T-helper 1 cell treated with Interleukin-12 subunit alpha and Interleukin-12 subunit beta and Interleukin-4 antibody, amounts not matched to agents 30 μg/mL and 1 μg/mL, for 36 hours (primary cell): ENCODE measurements at regions not wholly inside any gene's neighbourhood (a gene's known extent, or its start where the extent isn't known, plus 50 kb on each side); places are given as distances from the start of the nearest gene placed in this dataset.

Experiments used
- H3K27ac Mint-ChIP-seq: one replicate; pipeline ENCODE4 v1.8.0; 2021; ENCODE audit warnings: mild to moderate bottlenecking, mixed read lengths
- H3K27me3 Mint-ChIP-seq: one replicate; pipeline ENCODE4 v1.8.0; 2021; ENCODE audit warnings: low read depth, mixed read lengths
- H3K36me3 Mint-ChIP-seq: one replicate; pipeline ENCODE4 v1.8.0; 2021; ENCODE audit warnings: low read depth, mixed read lengths
- H3K4me1 Mint-ChIP-seq: one replicate; pipeline ENCODE4 v1.8.0; 2021; ENCODE audit warnings: low read depth, mixed read lengths
- H3K4me3 Mint-ChIP-seq: one replicate; pipeline ENCODE4 v1.8.0; 2021; ENCODE audit warnings: mild to moderate bottlenecking, moderate library complexity, mixed read lengths
- H3K9me3 Mint-ChIP-seq: one replicate; pipeline ENCODE4 v1.8.0; 2021; ENCODE audit warnings: mixed read lengths

- H3K27me3 Mint-ChIP-seq = no peaks in the 10 kb centered on the region
- H3K4me1 Mint-ChIP-seq = no peaks in the 10 kb centered on the region
- no peaks in the 10 kb centered on the region for H3K9me3 Mint-ChIP-seq
- no peaks in the 10 kb centered on the region for H3K36me3 Mint-ChIP-seq
- no peak overlapping the region for H3K27ac Mint-ChIP-seq
- no peak overlapping the region for H3K4me3 Mint-ChIP-seq
These were observed 83.4 kb upstream of the MGMT start for GRCh38 chr10:129383651-129384050.

GRCh38 chr10:129385600-129385999 is 81.4 kb upstream of the MGMT start:
- Mint-ChIP-seq H3K4me3 (no peak overlapping the region), H3K4me1 (no peaks in the 10 kb centered on the region), H3K27ac (no peak overlapping the region), H3K9me3 (no peaks in the 10 kb centered on the region), H3K36me3 (no peaks in the 10 kb centered on the region), H3K27me3 (no peaks in the 10 kb centered on the region)

GRCh38 chr10:129386415-129387257 is 80.4 kb upstream of the MGMT start:
- Mint-ChIP-seq H3K4me1 (no peaks in the 10 kb centered on the region), H3K27me3 (no peaks in the 10 kb centered on the region), H3K27ac (no peak overlapping the region), H3K4me3 (no peak overlapping the region), H3K36me3 (no peaks in the 10 kb centered on the region), H3K9me3 (no peaks in the 10 kb centered on the region)

- no peaks in the 10 kb centered on the region for H3K27me3 Mint-ChIP-seq
- no peaks in the 10 kb centered on the region for H3K9me3 Mint-ChIP-seq
- H3K27ac Mint-ChIP-seq = no peak overlapping the region
- no peaks in the 10 kb centered on the region for H3K36me3 Mint-ChIP-seq
- no peak overlapping the region for H3K4me3 Mint-ChIP-seq
- H3K4me1 Mint-ChIP-seq = no peaks in the 10 kb centered on the region
These were observed 79.8 kb upstream of the MGMT start for GRCh38 chr10:129387258-129387525.

GRCh38 chr10:129388435-129388834 is 78.6 kb upstream of the MGMT start:
- H3K4me3 Mint-ChIP-seq = no peak overlapping the region
- H3K36me3 Mint-ChIP-seq = no peaks in the 10 kb centered on the region
- H3K9me3 Mint-ChIP-seq = no peaks in the 10 kb centered on the region
- no peaks in the 10 kb centered on the region for H3K27me3 Mint-ChIP-seq
- H3K4me1 Mint-ChIP-seq = no peaks in the 10 kb centered on the region
- H3K27ac Mint-ChIP-seq = no peak overlapping the region

GRCh38 chr10:129389194-129389593 is 77.8 kb upstream of the MGMT start:
- Mint-ChIP-seq H3K27ac (no peak overlapping the region), H3K36me3 (no peaks in the 10 kb centered on the region), H3K27me3 (no peaks in the 10 kb centered on the region)

GRCh38 chr10:129390147-129390546 is 76.9 kb upstream of the MGMT start:
- Mint-ChIP-seq H3K27ac (no peak overlapping the region), H3K36me3 (no peaks in the 10 kb centered on the region), H3K4me1 (no peaks in the 10 kb centered on the region), H3K27me3 (no peaks in the 10 kb centered on the region), H3K9me3 (no peaks in the 10 kb centered on the region), H3K4me3 (no peak overlapping the region)

More at GRCh38 chr10:129389194-129389593, 77.8 kb upstream of the MGMT start:
- no peak overlapping the region for H3K4me3 Mint-ChIP-seq
- no peaks in the 10 kb centered on the region for H3K9me3 Mint-ChIP-seq
- no peaks in the 10 kb centered on the region for H3K4me1 Mint-ChIP-seq

- no peak overlapping the region for H3K4me3 Mint-ChIP-seq
- no peaks in the 10 kb centered on the region for H3K27me3 Mint-ChIP-seq
- H3K9me3 Mint-ChIP-seq = no peaks in the 10 kb centered on the region
- no peaks in the 10 kb centered on the region for H3K4me1 Mint-ChIP-seq
- no peaks in the 10 kb centered on the region for H3K36me3 Mint-ChIP-seq
- H3K27ac Mint-ChIP-seq = no peak overlapping the region
These were observed 76.3 kb upstream of the MGMT start for GRCh38 chr10:129390726-129391125.

GRCh38 chr10:129391464-129391863 is 75.6 kb upstream of the MGMT start:
- Mint-ChIP-seq H3K9me3 (no peaks in the 10 kb centered on the region), H3K27ac (no peak overlapping the region), H3K36me3 (no peaks in the 10 kb centered on the region), H3K4me3 (no peak overlapping the region), H3K4me1 (no peaks in the 10 kb centered on the region), H3K27me3 (no peaks in the 10 kb centered on the region)

- H3K36me3 Mint-ChIP-seq = no peaks in the 10 kb centered on the region
- H3K27ac Mint-ChIP-seq = no peak overlapping the region
- H3K27me3 Mint-ChIP-seq = no peaks in the 10 kb centered on the region
- no peak overlapping the region for H3K4me3 Mint-ChIP-seq
- no peaks in the 10 kb centered on the region for H3K9me3 Mint-ChIP-seq
- no peaks in the 10 kb centered on the region for H3K4me1 Mint-ChIP-seq
These were observed 74.2 kb upstream of the MGMT start for GRCh38 chr10:129392855-129393254.

GRCh38 chr10:129393812-129394211 is 73.2 kb upstream of the MGMT start:
- H3K4me1 Mint-ChIP-seq = no peaks in the 10 kb centered on the region
- no peaks in the 10 kb centered on the region for H3K36me3 Mint-ChIP-seq
- no peak overlapping the region for H3K4me3 Mint-ChIP-seq
- no peak overlapping the region for H3K27ac Mint-ChIP-seq
- H3K27me3 Mint-ChIP-seq = no peaks in the 10 kb centered on the region
- H3K9me3 Mint-ChIP-seq = no peaks in the 10 kb centered on the region

GRCh38 chr10:129394518-129395328 is 72.3 kb upstream of the MGMT start:
- no peaks in the 10 kb centered on the region for H3K27me3 Mint-ChIP-seq
- H3K36me3 Mint-ChIP-seq = no peaks in the 10 kb centered on the region
- no peak overlapping the region for H3K27ac Mint-ChIP-seq
- H3K4me3 Mint-ChIP-seq = no peak overlapping the region
- H3K4me1 Mint-ChIP-seq = no peaks in the 10 kb centered on the region
- no peaks in the 10 kb centered on the region for H3K9me3 Mint-ChIP-seq

GRCh38 chr10:129396021-129396722 is 70.9 kb upstream of the MGMT start:
- Mint-ChIP-seq H3K4me3 (no peak overlapping the region), H3K4me1 (no peaks in the 10 kb centered on the region), H3K36me3 (no peaks in the 10 kb centered on the region), H3K27me3 (no peaks in the 10 kb centered on the region), H3K27ac (no peak overlapping the region), H3K9me3 (no peaks in the 10 kb centered on the region)

GRCh38 chr10:129397198-129397974 is 69.7 kb upstream of the MGMT start:
- H3K36me3 Mint-ChIP-seq = no peaks in the 10 kb centered on the region
- H3K27ac Mint-ChIP-seq = no peak overlapping the region
- no peak overlapping the region for H3K4me3 Mint-ChIP-seq
- no peaks in the 10 kb centered on the region for H3K9me3 Mint-ChIP-seq
- H3K4me1 Mint-ChIP-seq = no peaks in the 10 kb centered on the region
- H3K27me3 Mint-ChIP-seq = no peaks in the 10 kb centered on the region
